Ectodermal cell (in vitro differentiated cells): ENCODE measurements at regions not wholly inside any gene's neighbourhood (a gene's known extent, or its start where the extent isn't known, plus 50 kb on each side); places are given as distances from the start of the nearest gene placed in this dataset.
"Not testable (repeated sequence)": the region's sequence is repeated elsewhere in the genome, so short reads cannot be mapped to it uniquely, and the experiment has no call there.

Experiments
- H3K27ac ChIP-seq: 2 replicates; pipeline ENCODE4 v1.7.0; 2013; ENCODE audit warnings: mild to moderate bottlenecking, low read depth, low read length; ENCODE audit not compliant: insufficient read depth, poor library complexity, severe bottlenecking
- H3K27me3 ChIP-seq: 2 replicates; pipeline ENCODE4 v1.7.0; 2013; ENCODE audit warnings: mild to moderate bottlenecking, low read length; ENCODE audit not compliant: insufficient read depth, control insufficient read depth, poor library complexity, severe bottlenecking
- H3K36me3 ChIP-seq: one replicate; pipeline ENCODE4 v1.7.0; 2013; ENCODE audit warnings: low read length; ENCODE audit not compliant: control insufficient read depth, insufficient read depth
- H3K4me1 ChIP-seq: one replicate; pipeline ENCODE4 v1.7.0; 2013; ENCODE audit warnings: low read length; ENCODE audit not compliant: control insufficient read depth, insufficient read depth
- H3K4me3 ChIP-seq: 2 replicates; pipeline ENCODE4 v1.7.0; 2013; ENCODE audit warnings: low read depth, low read length, control low read depth; ENCODE audit not compliant: insufficient read depth
- H3K9me3 ChIP-seq: 2 replicates; pipeline ENCODE4 v1.7.0; 2013; ENCODE audit warnings: mild to moderate bottlenecking, low read length, moderate library complexity; ENCODE audit not compliant: control insufficient read depth
- WGBS, 2 experiments: methylation state at CpG; one replicate each; pipeline ENCODE4 v1.1.7; 2013; ENCODE audit warnings: missing lambda C conversion rate in 2 of 2; 5-methylcytosine and 5-hydroxymethylcytosine counted together

DNA sequence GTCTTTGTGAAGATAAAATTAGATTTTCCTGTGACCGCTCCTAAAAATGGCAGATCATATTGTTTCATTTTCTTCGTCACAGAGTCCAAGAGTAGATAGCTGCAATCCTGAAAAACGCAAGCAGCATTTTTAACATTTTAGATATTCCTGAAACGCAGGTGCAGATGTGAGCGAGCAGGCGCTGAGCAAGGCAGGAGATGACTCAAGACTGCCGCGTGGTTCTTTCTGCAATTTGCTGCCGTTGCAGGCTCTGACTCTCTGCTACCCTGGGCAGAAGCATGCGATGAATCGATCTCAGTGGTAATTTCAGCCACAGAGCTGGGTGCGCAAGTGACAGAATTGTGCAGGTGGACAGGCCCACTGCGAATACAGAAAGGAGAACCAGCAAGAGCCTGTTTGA is 331.9 kb downstream of the ACTR3B start:
- WGBS, 2 experiments = 77 to 80% methylated on average over 13 of the region's 13 CpGs
- H3K36me3 ChIP-seq = no peaks in the 10 kb centered on the region
- no peak overlapping the region for H3K27ac ChIP-seq
- no peaks in the 10 kb centered on the region for H3K9me3 ChIP-seq
- H3K27me3 ChIP-seq = no peaks in the 10 kb centered on the region
- H3K4me3 ChIP-seq = no peak overlapping the region
- no peaks in the 10 kb centered on the region for H3K4me1 ChIP-seq

DNA sequence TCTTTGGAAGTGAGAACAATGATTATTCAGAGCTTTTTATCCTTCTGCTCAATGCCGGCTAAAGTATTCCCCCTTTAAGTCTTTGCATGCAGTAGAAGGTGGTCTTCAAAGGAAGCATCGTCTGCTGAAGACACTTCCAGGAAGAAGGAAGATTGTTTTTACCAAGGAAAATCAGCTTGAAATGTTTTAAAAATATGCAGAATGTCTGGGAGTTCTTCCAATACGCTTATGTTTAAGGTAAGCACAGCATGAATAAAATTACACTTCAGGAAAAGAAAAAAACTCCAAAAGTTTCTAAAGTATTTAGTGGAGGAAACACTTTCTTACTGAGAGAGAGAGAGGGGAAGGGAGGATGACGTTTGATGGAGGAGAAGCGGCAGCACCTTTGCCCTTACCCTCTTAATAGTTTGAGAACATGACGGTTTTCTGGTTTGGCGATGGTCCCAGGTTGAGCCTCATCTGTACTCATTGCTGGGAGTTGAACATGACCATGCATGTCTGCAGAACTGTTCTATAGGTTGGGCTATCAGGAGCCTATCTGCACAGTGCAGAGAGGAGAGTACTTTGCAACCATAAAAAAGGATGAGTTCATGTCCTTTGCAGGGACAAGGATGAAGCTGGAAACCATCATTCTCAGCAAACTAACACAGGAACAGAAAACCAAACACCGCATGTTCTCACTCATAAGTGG is 338.1 kb downstream of the ACTR3B start:
- 91 to 93% methylated on average over 8 of the region's 8 CpGs for WGBS, 2 experiments
- Histone ChIP-seq H3K9me3 (no peaks in the 10 kb centered on the region), H3K4me3 (no peak overlapping the region), H3K36me3 (no peaks in the 10 kb centered on the region), H3K27ac (no peak overlapping the region), H3K4me1 (no peaks in the 10 kb centered on the region), H3K27me3 (no peaks in the 10 kb centered on the region)

DNA sequence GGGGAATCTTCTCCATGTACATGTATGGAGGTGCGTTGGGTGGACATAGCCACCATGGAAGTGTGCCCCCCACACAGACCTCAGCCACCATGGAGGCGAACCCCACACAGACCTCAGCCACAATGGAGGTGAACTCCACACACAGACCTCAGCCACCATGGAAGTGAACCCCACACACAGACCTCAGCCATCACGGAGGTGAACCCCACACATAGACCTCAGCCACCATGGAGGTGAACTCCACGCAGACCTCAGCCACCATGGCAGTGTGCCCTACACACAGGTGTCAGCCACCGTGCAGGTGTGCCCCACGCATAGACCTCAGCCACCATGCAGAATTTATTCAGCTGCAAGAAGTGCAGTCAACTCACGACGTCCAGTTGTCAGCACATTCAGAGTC is 339.7 kb downstream of the ACTR3B start:
- Histone ChIP-seq H3K9me3 (no peaks in the 10 kb centered on the region), H3K27ac (no peak overlapping the region), H3K4me3 (no peak overlapping the region), H3K4me1 (no peaks in the 10 kb centered on the region), H3K36me3 (no peaks in the 10 kb centered on the region), H3K27me3 (no peaks in the 10 kb centered on the region)
- 92 to 97% methylated on average over 8 of the region's 8 CpGs for WGBS, 2 experiments

DNA sequence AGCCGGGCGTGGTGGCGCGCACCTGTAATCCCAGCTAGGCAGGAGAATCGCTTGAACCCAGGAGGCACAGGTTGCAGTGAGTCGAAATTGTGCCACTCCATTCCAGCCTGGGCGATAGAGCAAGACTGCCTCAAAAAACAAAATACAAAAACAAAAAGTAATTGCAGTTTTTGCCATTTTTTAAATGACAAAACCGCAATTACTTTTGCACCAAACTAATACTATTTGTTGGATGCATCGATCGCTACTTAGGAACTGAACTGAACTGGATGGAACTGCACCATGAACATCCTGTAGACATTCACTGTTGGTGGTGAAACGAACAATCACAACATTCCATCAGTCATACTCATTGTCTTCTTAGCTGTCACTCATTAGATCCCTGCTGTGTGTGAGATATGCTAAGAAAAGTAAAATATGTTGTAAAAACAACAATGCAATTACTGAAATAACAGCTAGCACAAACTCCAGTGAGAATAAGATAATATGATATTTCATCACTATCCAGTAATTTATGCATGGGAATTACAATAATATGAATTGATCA is 341.2 kb downstream of the ACTR3B start:
- Histone ChIP-seq H3K36me3 (no peaks in the 10 kb centered on the region), H3K9me3 (no peaks in the 10 kb centered on the region), H3K27me3 (no peaks in the 10 kb centered on the region), H3K4me3 (no peak overlapping the region), H3K4me1 (no peaks in the 10 kb centered on the region), H3K27ac (no peak overlapping the region)
- 94% methylated on average over 11 of the region's 11 CpGs for WGBS, 2 experiments

DNA sequence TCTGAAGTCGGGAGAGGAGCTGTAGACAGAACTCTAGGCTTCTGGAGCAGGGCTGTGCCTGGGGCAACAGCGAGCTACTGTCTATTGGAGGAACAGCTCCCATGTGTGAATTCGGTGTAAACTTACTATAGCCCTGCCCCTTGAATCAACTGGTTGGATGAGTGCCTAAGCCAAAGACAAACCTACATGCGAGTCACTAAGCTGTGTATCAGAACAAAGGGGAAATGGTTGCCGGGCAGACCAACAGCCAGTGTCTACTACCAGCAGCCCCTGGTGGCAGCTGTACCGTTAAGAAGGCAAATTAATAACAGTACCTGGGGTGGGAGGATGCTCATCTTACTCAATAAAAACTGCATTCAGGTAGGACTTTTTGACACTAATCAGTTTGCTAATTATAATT is 343.6 kb downstream of the ACTR3B start:
- no peak overlapping the region for H3K27ac ChIP-seq
- H3K27me3 ChIP-seq = no peaks in the 10 kb centered on the region

DNA sequence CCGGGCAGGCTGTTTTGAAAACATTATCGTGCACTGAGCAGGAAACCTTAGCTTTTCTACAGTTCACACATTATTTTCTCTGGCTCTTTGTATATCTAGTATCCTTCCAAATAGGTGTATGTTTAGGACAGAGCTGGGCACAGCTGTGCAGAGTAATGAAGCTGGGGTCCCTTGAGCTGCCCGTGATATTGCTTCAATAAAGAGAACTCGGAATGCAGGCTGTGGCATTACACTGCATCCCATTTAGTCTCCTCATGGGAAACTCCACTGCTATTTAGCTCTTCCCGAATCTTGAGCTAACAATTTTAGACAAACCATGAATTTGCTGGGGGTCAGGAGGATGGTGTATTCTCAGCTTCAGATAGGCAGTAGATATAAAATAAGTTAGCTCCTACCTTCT is 348.3 kb downstream of the ACTR3B start:
- Histone ChIP-seq H3K36me3 (no peaks in the 10 kb centered on the region), H3K27me3 (no peaks in the 10 kb centered on the region), H3K4me3 (no peak overlapping the region), H3K4me1 (no peaks in the 10 kb centered on the region), H3K27ac (no peak overlapping the region), H3K9me3 (no peaks in the 10 kb centered on the region)
- WGBS, 2 experiments = 90 to 93% methylated on average over 5 of the region's 5 CpGs

More for the DNA sequence above, 343.6 kb downstream of the ACTR3B start:
- H3K9me3 ChIP-seq = no peaks in the 10 kb centered on the region
- no peak overlapping the region for H3K4me3 ChIP-seq
- no peaks in the 10 kb centered on the region for H3K4me1 ChIP-seq
- no peaks in the 10 kb centered on the region for H3K36me3 ChIP-seq
- 84 to 87% methylated on average over 6 of the region's 6 CpGs for WGBS, 2 experiments

DNA sequence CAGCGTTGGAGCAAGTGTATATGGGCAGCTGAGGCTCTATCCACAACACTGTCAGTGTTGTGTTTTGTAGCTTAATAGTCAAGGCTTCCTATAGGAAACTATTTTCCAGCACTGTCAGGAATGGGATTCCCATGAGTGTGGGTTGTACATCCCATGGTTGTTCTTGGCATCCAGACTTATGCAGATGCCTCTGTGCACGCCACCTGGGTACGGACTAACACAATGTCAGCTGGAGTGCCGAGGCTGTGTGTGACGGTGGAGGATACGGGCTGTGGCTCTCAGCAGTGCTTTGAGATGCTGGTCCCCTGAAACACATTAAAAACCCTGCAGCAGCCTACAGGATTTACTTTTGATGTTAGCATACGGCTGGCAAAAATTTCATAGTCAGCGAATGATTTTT is 350.0 kb downstream of the ACTR3B start:
- Histone ChIP-seq H3K9me3 (no peaks in the 10 kb centered on the region), H3K4me1 (no peaks in the 10 kb centered on the region), H3K36me3 (no peaks in the 10 kb centered on the region), H3K27ac (no peak overlapping the region), H3K27me3 (no peaks in the 10 kb centered on the region), H3K4me3 (no peak overlapping the region)
- 94 to 96% methylated on average over 7 to 8 of the region's 8 CpGs for WGBS, 2 experiments

DNA sequence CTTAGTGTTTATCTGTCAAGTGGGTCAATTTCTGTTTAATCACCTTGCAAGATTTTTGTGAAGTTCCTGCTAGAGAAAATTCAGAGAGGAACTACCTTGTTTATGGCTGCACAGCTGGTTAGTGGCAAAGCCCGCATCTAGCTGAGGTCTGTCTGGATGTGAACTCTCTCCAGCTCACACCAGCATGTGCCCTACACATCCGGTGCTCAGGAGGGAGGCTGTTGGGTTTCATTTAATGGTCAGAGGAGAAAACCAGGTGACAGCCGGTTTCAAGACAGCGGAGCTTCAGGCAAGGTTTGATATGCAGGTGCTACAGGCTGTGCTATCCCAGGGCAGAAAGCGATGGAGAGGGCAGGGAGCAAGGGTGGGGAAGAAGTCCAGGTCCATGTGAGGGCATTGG is 351.1 kb downstream of the ACTR3B start:
- H3K36me3 ChIP-seq = no peaks in the 10 kb centered on the region
- no peak overlapping the region for H3K27ac ChIP-seq
- H3K4me1 ChIP-seq = no peaks in the 10 kb centered on the region
- 91 to 92% methylated on average over 5 of the region's 5 CpGs for WGBS, 2 experiments
- H3K4me3 ChIP-seq = no peak overlapping the region
- no peaks in the 10 kb centered on the region for H3K9me3 ChIP-seq
- no peaks in the 10 kb centered on the region for H3K27me3 ChIP-seq

DNA sequence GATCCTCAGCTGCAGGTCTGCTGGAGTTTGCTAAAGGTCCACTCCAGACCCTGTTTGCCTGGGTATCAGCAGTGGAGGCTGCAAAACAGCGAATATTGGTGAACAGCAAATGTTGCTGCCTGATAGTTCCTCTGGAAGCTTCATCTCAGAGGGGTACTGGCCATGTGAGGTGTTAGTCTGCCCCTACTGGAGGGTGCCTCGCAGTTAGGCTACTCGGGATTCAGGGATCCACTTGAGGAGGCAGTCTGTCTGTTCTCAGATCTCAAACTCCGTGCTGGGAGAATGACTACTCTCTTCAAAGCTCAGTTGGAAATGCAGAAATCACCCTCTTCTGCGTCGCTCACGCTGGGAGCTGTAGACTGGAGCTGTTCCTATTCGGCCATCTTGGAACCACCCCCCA is 362.7 kb downstream of the ACTR3B start:
- H3K27me3 ChIP-seq, H3K27ac ChIP-seq, H3K36me3 ChIP-seq, H3K4me1 ChIP-seq, H3K4me3 ChIP-seq, H3K9me3 ChIP-seq: not testable (repeated sequence)
- WGBS, 2 experiments = 79 to 89% methylated on average over 7 to 8 of the region's 8 CpGs

DNA sequence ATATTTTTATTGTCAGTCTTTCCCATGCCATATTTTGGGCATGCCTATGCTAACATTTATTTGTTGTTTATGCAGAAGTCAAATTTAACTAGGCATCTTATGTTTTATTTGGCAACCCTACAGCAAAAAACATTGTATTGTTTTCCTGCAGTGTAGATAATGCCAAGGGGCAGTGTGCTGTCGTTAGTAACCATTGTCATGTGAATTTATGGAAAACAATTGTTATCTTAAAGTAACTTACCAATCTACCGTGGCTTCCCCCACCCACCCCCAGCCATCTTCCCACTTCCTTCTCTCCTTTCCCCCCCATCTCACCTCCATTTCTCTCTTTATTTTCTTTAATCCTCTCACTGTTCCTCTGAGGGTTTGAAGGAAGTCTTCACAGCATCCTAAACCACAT is 370.5 kb downstream of the ACTR3B start:
- H3K27ac ChIP-seq = no peak overlapping the region
- H3K4me3 ChIP-seq = no peak overlapping the region
- 21 to 34% methylated on average over 1 to 2 of the region's 2 CpGs for WGBS, 2 experiments

More for the DNA sequence above, 370.5 kb downstream of the ACTR3B start:
- Histone ChIP-seq H3K4me1 (no peaks in the 10 kb centered on the region), H3K27me3 (no peaks in the 10 kb centered on the region), H3K36me3 (no peaks in the 10 kb centered on the region), H3K9me3 (no peaks in the 10 kb centered on the region)
